AG08396 (cell line): ENCODE measurements at regions not wholly inside any gene's neighbourhood (a gene's known extent, or its start where the extent isn't known, plus 50 kb on each side); places are given as distances from the start of the nearest gene placed in this dataset.

Experiments
- DNase-seq: peaks from one replicate; pipeline ENCODE4 v3.0.0; 2012; ENCODE audit warnings: low spot score, mixed read lengths

- peak; percentile 65 for DNase-seq
These were observed 124.3 kb downstream of the TRIM29 start for GRCh38 chr11:120013325-120014250.

GRCh38 chr11:120012245-120012644, 125.7 kb downstream of the TRIM29 start:
- DNase-seq = no peak

- no peak for DNase-seq
These were observed 126.1 kb downstream of the TRIM29 start for GRCh38 chr11:120011836-120012235.

- DNase-seq = no peak
These were observed 127.1 kb downstream of the TRIM29 start for GRCh38 chr11:120010775-120011174.

DNA sequence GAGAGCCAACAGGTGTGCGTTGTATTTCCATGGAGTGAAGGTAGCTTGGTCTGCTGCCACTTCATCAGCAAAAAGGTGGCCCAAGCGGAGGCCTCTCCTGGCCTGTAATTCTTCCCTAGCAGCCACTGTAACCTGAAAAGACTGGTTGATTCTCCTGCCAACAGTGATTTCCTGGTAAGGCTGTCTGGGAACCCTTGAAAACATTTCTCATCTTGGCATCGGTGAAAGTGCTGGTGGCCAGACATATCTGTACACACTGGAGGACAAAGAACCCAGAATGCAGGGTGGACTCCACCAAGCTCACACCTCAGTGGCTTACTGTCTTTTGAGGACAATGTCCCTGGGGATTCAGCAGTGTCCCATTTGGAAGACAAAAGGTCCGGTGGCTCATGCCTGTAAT, 128.0 kb downstream of the TRIM29 start:
- DNase-seq = no peak

DNA sequence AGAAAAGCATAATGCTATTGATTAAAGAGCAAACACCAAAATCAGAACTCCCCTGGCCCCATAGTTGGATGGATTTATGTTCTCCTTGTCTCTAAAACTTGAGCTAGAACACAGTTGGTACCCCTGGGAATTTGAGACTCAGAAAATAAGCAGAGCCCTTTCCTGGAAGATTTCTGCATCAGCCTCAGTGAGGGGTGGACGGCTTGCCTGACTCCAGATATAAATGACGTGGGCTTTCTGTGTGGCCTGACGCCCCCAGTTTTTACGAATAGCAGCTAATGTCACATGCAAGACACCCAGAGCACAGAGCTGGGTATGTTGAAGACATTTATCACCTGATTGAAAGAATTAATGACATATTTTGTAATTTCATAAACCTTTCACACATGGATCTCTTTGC, 130.8 kb downstream of the TRIM29 start:
- no peak for DNase-seq

DNA sequence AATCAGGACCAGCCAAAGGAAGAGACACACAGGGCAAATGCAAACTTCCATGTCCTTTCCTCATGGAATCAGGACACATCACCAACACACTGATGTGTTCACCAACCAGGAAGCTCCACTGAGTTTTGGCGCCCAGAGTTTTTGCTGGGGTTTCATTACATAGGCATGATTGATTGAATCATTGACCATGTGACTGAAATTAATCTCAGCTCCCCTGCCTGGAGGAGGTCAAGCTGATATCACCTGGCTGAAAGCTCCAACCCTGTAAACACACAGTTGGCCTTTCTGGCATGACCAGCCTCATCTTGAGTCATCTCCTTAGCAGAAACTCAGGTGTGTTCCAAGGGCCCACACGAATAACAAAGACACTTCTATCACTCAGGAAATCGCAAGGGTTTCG, 133.2 kb downstream of the TRIM29 start:
- DNase-seq = no peak

- no peak for DNase-seq
These were observed 136.5 kb downstream of the TRIM29 start for GRCh38 chr11:120001178-120002090.

GRCh38 chr11:119999220-119999619, 138.7 kb downstream of the TRIM29 start:
- no peak for DNase-seq

DNA sequence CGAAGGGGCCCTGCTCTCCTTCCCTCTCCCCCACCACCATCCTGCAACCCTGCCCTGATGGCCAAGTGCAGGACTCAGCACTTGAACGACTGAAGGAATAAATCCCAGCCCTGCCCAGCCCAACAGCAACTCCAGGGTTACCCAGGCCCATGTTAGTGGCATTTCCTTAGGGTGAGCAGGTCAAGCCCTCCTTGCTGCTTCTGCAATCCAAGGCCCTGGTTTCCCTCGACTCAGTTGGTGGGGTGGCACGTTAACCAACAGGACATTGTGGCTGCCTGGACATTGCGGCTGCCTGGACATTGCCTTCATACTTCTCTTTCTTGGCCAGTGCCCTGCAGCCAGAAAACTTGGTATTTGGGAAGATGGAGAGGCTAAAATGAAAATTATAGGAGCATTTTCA, 141.4 kb downstream of the TRIM29 start:
- no peak for DNase-seq

DNA sequence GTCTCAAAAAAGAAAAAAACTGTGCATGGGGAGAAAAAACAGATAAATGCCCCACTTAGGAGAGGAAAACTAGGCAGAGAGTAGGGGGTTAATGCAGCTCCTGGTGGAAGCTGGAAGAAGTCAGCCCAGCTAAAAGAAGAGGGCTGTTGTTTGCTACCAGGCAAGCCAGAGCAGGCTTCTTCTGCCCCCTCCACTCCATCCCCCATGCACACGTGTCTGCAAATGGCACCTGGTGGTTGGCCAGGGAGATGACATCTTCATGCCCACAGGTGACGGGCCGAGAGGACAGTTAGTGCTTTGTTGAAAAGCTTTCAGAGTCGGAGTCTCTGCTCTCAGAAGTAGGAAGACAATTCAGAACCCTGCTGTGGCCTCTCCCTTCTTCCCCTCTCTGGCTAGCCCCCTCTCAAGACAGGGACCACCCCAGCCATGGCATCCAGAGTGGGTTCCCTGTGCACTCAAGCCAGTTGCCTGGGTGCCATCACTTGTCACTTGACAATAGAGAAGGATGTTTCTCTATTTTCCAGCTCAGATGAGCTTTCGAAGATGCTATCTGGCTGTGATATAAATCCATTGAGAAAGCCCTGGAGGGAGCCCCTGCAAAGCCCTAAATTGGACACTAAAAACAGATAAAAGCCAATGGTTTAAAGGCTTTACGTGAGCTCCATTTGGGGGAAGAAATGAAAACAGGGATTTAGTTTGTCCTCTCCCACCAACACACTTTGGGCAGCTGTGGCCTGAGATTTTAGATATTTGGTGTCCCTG, 142.0 kb downstream of the TRIM29 start:
- DNase-seq = no peak

- DNase-seq = no peak
These were observed 144.2 kb downstream of the TRIM29 start for GRCh38 chr11:119993722-119994121.

DNA sequence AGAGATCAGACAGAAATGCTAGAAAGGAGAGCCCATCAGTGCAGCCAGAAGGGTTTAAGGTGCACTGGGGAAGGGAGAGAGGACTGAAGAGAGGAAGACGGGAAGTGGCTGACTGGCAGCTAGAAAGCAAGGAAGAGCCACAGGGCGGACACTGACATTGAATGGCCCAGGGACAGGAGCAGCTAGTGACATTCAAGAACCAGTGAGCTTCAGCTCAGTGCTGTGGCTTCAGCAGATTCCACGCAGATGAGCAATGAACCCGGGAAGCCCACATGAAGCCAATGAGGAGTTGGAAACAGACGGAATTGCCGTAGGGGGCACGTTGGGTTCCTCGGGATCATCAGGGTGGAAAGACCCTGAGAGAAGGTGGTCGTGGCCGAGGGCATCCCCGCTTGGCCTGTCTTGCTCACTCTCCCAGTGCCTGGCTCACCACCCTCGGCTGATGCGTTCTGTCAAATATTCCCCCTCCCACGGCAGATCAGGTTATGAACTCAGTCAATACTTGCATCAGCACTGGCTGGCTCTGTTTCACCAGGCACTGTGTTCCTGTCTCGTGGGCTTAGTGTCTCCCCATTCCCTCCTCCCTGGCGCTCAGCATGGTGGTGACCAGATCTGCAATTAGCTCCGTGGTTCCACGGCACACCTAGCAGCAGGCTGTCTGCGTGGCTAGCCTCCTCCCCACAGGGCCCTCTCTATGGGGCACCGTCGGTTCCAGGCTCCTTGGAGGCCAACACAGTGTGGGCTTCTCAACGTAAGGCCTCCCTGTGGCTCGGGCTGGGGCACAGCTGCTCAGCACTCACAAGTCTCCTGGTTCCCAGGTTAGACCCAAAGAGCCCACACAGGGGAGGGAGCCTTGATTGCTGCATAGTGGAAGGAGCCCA, 145.5 kb downstream of the TRIM29 start:
- DNase-seq = no peak

- DNase-seq = no peak
These were observed 146.2 kb downstream of the TRIM29 start for GRCh38 chr11:119991669-119992068.

GRCh38 chr11:119991022-119991404, 146.9 kb downstream of the TRIM29 start:
- no peak for DNase-seq

GRCh38 chr11:119990309-119991021, 147.4 kb downstream of the TRIM29 start:
- DNase-seq = peak; percentile 45

DNA sequence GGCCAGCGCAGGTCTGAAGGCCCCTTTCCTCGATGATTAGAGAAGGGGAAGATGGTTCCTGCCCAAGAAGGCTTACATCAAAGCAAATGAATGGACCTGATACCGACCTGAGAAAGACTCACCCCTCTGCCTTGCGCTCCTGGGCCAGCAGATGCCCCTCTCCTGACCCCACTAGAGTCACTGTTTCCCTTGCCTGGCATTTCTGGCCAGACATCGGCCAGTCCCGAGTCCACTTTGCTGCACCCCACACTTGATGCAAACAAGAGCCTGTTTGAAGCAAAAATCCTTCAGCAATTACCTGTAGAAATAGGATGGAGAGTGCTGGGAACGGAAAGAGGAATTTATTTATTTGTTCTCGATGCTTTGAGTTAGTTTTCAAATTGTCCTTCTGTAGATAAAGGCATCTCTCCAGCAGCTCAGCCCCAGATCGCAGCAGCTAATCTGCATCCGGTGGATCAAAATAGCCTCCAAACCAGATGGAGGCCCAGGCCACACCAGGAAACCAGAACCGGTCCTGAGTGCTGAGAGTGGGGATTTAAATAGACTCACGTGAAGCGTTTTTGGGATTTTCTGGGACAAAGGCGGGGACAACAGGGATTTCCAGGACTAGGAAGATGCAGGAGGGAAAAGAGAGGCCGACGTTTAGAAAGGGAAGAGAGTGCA, 148.6 kb downstream of the TRIM29 start:
- no peak for DNase-seq

DNA sequence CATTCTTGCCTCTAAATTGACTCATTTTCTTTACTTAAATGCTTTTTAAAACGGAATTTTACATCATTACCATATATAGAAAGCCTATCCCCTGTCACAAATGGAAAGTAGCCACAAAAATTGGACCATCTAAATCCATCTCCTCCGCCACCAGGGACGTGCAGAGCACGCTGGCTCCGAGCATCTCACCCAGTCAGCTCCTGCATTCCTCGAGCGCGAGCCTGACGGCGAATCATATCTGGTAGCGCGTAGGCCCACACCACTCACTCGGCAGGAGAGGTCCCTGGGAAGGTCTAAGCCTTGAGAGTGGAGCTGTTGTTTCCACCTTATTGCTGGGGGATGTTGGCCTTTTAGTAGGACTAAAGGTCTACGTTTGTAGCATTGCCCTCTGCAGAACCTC, 152.4 kb downstream of the TRIM29 start:
- no peak for DNase-seq

- DNase-seq = no peak
These were observed 154.1 kb downstream of the TRIM29 start for GRCh38 chr11:119983816-119984215.

DNA sequence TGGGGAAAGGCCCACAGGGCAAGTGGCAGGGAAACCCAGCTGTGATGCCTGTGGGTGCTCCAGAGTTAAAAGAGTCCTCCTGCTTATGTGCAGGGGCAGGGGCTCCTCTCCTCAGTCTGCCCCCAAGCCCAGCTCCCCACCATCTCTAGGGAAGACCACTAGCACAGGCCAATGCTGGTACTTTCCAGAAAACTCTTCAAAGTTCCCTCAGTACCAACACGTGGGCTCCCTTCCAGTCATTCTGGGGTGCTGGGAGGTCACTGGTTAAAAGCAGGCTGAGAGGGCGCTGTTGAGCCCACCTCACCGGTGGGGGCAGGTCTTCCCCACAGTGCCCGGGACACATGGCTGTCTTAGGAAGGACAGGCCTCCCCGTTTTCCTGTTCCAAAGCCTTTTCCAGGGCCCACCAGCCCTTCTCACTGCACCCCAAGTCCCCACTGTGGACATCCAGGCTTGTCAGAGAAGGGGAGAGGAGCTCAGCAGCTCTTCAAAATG, 154.6 kb downstream of the TRIM29 start:
- no peak for DNase-seq
